ENCODE measurements at regions not wholly inside any gene's neighbourhood (a gene's known extent, or its start where the extent isn't known, plus 50 kb on each side); places are given as distances from the start of the nearest gene placed in this dataset.
"Not testable (repeated sequence)": the region's sequence is repeated elsewhere in the genome, so short reads cannot be mapped to it uniquely, and the experiment has no call there.

DNA sequence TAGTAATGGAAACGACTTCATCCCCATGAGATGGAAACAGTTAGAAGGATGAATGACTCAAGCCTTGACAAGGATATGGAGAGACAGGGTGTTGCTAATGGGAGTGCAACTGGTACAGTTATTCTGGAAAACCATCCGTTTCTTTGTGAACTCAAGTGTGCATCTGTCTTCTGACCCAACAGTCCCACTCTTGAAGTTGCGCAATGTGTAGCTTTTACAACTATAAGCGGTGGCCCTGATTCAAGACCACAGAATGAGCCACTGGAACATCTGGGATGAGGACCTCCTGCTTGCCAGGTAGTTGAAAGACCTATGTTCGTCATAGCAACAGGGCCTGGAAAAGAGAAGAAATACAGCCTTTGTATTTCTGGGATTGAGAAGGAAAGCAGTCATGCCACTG lies 115.8 kb upstream of the GMDS start:
- no peak for DNase-seq

GRCh38 chr6:2360716-2361115 lies 115.3 kb upstream of the GMDS start:
- no peak for DNase-seq

- DNase-seq = no peak
Observed at GRCh38 chr6:2360126-2360525, 114.7 kb upstream of the GMDS start.

DNA sequence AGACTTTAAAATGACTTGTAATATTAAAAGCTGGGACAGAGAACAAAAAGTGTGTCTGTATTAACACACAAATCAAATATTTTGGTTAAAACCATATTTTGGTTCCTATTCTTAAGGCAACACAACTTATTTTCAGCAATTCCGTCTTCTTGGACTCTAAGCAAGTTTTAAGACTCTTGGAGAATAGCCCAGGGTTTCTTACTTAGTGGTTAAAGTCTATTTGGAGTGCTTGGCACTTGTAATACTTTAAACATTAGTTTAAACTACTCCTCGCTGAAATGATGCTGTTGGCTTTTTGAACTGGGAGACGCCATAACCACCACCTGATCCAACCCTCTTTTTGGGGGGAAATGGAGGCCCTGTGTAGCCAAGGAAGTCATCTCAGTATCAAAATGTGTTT lies 109.7 kb upstream of the GMDS start:
- no peak for DNase-seq

GRCh38 chr6:2354138-2354491 lies 108.7 kb upstream of the GMDS start:
- DNase-seq = no peak

GRCh38 chr6:2353412-2354137 lies 108.2 kb upstream of the GMDS start:
- DNase-seq = peak; percentile 88

DNA sequence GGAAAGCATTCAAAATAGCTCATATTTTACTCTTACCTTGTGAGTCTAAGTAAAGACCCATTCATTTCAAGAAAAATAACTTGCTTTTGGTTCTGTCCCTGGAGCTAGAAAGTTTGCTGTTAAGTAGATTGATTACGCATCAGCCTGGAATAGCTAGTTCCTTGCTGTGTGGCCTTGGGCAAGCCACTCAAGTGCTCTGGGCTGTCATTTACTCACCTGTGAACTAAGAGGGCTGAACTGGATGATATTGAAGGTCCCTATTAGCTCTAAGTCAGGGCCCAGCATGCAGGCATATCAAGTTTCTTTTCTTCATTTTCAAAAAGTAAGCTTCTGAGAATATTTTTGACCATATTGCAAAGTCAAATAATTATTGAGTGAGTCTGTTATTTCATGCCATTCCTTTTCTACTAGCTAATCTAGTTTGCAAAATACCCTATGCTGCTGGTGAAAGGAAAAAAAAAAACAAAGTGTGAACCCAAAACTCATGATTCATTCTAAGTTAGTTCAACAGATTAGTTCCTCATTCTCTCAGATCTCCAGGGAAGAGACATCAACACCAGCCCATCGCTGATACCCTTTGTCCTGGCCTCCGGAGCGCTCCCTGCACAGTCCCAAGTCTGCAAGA lies 106.5 kb upstream of the GMDS start:
- DNase-seq = peak; percentile 43

DNA sequence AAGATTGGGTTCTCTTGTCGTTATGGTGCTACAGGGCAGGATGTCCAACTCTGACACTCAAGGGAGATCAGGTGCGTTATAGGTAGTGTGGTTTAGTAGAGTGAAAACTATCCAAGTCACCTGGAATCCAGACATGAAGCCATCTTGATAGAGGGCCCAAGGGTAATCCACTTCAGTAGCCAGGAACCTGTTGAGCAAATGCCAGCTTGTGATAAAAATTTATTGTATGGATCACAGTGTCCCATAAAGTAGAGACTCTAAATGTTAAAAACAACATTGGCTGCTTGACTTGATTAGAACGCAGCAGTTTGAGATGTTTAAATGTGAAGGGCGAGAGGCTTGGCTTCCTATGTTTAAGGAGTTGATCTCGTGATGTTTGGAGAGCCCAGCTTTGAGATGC lies 105.7 kb upstream of the GMDS start:
- DNase-seq = no peak

GRCh38 chr6:2346078-2346477 lies 100.7 kb upstream of the GMDS start:
- DNase-seq = no peak

- DNase-seq = no peak
Observed at GRCh38 chr6:2344319-2344905, 99.0 kb upstream of the GMDS start.

DNA sequence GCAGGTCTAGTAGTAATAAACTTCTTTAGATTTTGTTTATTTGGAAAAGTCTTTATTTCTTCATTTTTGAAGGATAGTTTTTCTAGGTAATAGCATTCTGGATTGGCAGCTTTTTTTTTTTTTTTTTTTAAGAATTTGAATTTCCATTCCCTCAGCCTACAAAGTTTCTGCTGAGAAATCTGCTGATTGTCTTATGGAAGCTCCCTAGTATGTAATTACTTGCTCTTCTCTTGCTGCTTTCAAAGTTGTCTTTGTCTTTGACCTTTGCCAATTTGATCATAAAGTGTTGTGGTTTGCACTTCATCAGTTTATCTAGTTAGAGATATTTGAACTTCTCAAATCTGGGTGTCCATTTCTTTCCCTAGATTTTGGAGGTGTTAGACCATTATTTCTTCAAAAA lies 82.2 kb upstream of the GMDS start:
- DNase-seq = no peak

DNA sequence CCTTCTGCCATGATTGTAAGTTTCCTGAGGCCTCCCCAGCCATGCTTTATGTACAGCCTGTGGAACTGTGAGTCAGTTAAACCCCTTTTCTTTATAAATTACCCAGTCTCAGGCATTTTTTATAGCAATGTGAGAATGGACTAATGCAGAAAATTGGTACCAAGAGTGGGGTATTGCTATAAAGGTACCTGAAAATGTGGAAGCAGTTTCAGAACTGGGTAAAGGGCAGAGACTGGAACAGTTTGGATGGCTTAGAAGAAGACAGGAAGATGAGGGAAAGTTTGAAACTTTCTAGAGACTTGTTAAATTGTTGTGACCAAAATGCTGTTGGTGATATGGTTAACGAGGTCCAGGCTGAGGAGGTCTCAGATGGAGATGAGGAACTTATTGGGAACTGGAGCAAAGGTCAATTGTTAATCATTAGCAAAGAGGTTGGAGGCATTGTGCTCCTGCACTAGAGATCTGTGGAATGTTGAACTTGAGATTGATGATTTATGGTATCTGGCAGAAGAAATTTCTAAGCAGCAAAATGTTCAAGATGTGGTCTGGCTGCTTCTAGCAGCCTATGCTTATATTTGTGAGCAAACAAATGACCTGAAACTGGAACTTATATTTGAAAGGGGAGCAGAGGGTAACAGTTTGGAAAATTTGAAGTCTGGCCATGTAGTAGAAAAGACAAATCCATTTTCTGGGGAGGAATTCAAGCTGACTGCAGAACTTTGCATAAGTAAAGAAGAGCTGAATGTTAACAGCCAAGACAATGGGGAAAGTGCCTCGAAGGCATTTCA lies 79.0 kb upstream of the GMDS start:
- no peak for DNase-seq

GRCh38 chr6:2317498-2317897 lies 72.1 kb upstream of the GMDS start:
- not testable (repeated sequence) for DNase-seq

DNA sequence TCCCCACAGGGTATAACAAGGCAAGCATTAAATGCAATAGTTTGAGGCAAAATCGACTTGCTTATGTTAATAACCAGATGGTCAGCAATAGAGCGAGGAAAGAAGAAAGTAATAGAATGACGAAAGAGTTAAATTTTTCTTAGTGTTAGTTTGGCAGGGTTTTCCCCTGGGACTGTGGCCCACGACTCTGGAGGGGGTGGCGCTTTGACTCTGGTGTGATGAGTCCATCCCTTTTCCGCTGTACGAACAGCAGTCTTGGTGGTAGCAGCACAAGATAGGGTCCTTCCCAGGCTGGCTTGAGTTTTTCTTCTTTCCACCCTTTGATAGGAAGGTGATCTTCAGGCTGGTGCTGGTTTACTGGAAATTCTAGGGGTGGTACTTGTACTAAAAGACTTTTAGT lies 69.2 kb upstream of the GMDS start:
- no peak for DNase-seq

DNA sequence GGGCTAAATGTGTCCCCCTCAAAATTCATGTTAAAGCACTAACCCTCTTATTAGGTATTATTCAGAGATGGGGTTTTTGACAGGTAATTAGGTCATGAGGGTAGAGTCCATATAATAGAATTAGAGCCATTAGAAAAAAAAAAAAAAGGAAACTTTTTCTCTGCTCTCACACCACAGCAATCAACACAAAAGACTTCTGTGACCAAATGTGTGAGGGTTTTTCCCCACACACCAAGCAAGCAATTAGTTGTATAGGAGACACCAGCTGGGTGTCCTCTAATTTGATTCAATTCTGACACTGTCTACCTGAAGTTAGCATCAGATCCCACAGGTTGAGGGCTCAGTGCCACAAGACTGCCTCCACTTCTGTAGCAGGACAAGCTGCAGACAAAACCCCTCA lies 64.6 kb upstream of the GMDS start:
- no peak for DNase-seq

- no peak for DNase-seq
Observed at GRCh38 chr6:2309122-2309521, 63.7 kb upstream of the GMDS start.

- DNase-seq = no peak
Observed at GRCh38 chr6:2307799-2308198, 62.4 kb upstream of the GMDS start.

DNA sequence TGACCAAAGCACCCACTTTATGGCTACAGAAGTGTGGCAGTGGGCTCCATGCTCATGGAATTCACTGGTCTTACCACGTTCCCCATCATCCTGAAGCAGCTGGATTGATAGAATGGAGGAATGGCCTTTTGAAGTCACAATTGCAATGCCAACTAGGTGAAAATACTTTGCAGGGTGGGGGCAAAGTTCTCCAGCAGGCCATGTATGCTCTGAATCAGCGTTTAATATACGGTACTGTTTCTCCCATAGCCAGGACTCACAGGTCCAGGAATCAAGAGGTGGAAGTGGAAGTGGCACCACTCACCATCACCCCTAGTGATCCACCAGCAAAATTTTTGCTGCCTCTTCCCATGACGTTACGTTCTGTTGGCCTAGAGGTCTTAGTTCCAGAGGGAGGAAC lies 60.5 kb upstream of the GMDS start:
- DNase-seq = no peak

- DNase-seq = not testable (repeated sequence)
Observed at GRCh38 chr6:2302482-2302881, 57.1 kb upstream of the GMDS start.

DNA sequence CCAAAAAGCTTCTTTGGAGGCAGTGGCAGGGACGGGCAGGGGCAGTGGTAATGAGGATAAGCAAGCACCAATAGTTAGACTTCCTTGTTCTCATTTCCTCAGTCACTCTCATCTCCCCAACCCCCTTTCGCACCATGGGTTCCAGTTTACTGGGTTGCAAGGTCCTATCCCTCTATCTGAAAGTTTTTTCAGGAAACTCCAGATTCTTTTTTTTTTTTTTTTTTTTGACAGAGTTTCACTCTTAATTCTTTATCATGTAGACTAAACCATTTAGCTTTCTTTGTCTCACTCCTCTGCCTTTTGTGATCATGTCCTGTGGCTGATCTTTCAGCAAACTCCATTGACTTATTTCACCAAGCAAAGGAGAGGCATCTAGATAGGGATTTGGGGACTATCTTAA lies 51.4 kb upstream of the GMDS start:
- no peak for DNase-seq

Data from NCI-H226 (cell line).